Muscle of arm (tissue), 1 donor: ENCODE measurements at regions not wholly inside any gene's neighbourhood (a gene's known extent, or its start where the extent isn't known, plus 50 kb on each side); places are given as distances from the start of the nearest gene placed in this dataset.

ENCODE experiments used
- DNase-seq: peaks from one replicate; pipeline ENCODE4 v3.0.0-alpha.2; 2013

GRCh38 chr2:67516899-67517530, 119.9 kb downstream of the ETAA1 start:
- DNase-seq, result no peak

GRCh38 chr2:67522148-67522547, 125.0 kb downstream of the ETAA1 start:
- DNase-seq, result no peak

GRCh38 chr2:67524213-67524612, 127.1 kb downstream of the ETAA1 start:
- no peak for DNase-seq

- DNase-seq, result no peak
Measured at GRCh38 chr2:67524777-67525176, 127.6 kb downstream of the ETAA1 start.

GRCh38 chr2:67526283-67526682, 129.2 kb downstream of the ETAA1 start:
- DNase-seq, result peak; percentile 49

- DNase-seq, result no peak
Measured at GRCh38 chr2:67528320-67528719, 131.2 kb downstream of the ETAA1 start.

- DNase-seq, result no peak
Measured at GRCh38 chr2:67532387-67532786, 135.3 kb downstream of the ETAA1 start.

- no peak for DNase-seq
Measured at GRCh38 chr2:67534745-67535144, 137.6 kb downstream of the ETAA1 start.

GRCh38 chr2:67540962-67541361, 143.8 kb downstream of the ETAA1 start:
- no peak for DNase-seq

- no peak for DNase-seq
Measured at GRCh38 chr2:67544286-67544685, 147.2 kb downstream of the ETAA1 start.

- no peak for DNase-seq
Measured at GRCh38 chr2:67548317-67549201, 151.4 kb downstream of the ETAA1 start.

- DNase-seq, result no peak
Measured at GRCh38 chr2:67559156-67559555, 162.0 kb downstream of the ETAA1 start.

GRCh38 chr2:67560771-67561456, 163.8 kb downstream of the ETAA1 start:
- no peak for DNase-seq

- DNase-seq, result no peak
Measured at GRCh38 chr2:67561457-67561965, 164.4 kb downstream of the ETAA1 start.

GRCh38 chr2:67564076-67564475, 166.9 kb downstream of the ETAA1 start:
- DNase-seq, result no peak

GRCh38 chr2:67564626-67565025, 167.5 kb downstream of the ETAA1 start:
- DNase-seq, result no peak

GRCh38 chr2:67565262-67565661, 168.1 kb downstream of the ETAA1 start:
- DNase-seq, result no peak

- no peak for DNase-seq
Measured at GRCh38 chr2:67565761-67566160, 168.6 kb downstream of the ETAA1 start.

- no peak for DNase-seq
Measured at GRCh38 chr2:67566285-67566684, 169.2 kb downstream of the ETAA1 start.

- DNase-seq, result no peak
Measured at GRCh38 chr2:67566958-67567635, 170.0 kb downstream of the ETAA1 start.

GRCh38 chr2:67567886-67568285, 170.8 kb downstream of the ETAA1 start:
- peak; percentile 37 for DNase-seq

- no peak for DNase-seq
Measured at GRCh38 chr2:67570611-67571010, 173.5 kb downstream of the ETAA1 start.
